ENCODE measurements at regions not wholly inside any gene's neighbourhood (a gene's known extent, or its start where the extent isn't known, plus 50 kb on each side); places are given as distances from the start of the nearest gene placed in this dataset.

GRCh38 chr4:153927451-153927850, 138.6 kb upstream of the SFRP2 start:
- no peak overlapping the region for H3K4me3 ChIP-seq (ENCODE audit: low read length)
- DNase-seq (ENCODE audit: low read depth) = peak; percentile 84
- TF ChIP-seq CTCF (conservative IDR thresholded peaks at IDR 0.05; ENCODE audit: low read length) = no peak

GRCh38 chr4:153922148-153922547, 133.3 kb upstream of the SFRP2 start:
- no peak for TF ChIP-seq CTCF (conservative IDR thresholded peaks at IDR 0.05; ENCODE audit: low read length)
- no peak overlapping the region for H3K4me3 ChIP-seq (ENCODE audit: low read length)

GRCh38 chr4:153919667-153920066, 130.8 kb upstream of the SFRP2 start:
- H3K4me3 ChIP-seq (ENCODE audit: low read length) = no peak overlapping the region
- DNase-seq (ENCODE audit: low read depth) = peak; percentile 58
- TF ChIP-seq CTCF (conservative IDR thresholded peaks at IDR 0.05; ENCODE audit: low read length) = no peak

More at GRCh38 chr4:153922148-153922547, 133.3 kb upstream of the SFRP2 start:
- DNase-seq (ENCODE audit: low read depth) = no peak

- no peak overlapping the region for H3K4me3 ChIP-seq (ENCODE audit: low read length)
- no peak for DNase-seq (ENCODE audit: low read depth)
- TF ChIP-seq CTCF (conservative IDR thresholded peaks at IDR 0.05; ENCODE audit: low read length) = no peak
Observed at GRCh38 chr4:153916273-153916755, 127.4 kb upstream of the SFRP2 start.

GRCh38 chr4:153912301-153912700, 123.4 kb upstream of the SFRP2 start:
- no peak for TF ChIP-seq CTCF (conservative IDR thresholded peaks at IDR 0.05; ENCODE audit: low read length)
- no peak overlapping the region for H3K4me3 ChIP-seq (ENCODE audit: low read length)
- DNase-seq (ENCODE audit: low read depth) = no peak

- DNase-seq (ENCODE audit: low read depth) = no peak
- no peak for TF ChIP-seq CTCF (conservative IDR thresholded peaks at IDR 0.05; ENCODE audit: low read length)
- no peak overlapping the region for H3K4me3 ChIP-seq (ENCODE audit: low read length)
Observed at GRCh38 chr4:153909672-153910071, 120.8 kb upstream of the SFRP2 start.

- TF ChIP-seq CTCF (conservative IDR thresholded peaks at IDR 0.05; ENCODE audit: low read length) = no peak
- no peak overlapping the region for H3K4me3 ChIP-seq (ENCODE audit: low read length)
- DNase-seq (ENCODE audit: low read depth) = no peak
Observed at GRCh38 chr4:153906231-153906630, 117.3 kb upstream of the SFRP2 start.

All from AG10803 (cell line).